ENCODE measurements at regions not wholly inside any gene's neighbourhood (a gene's known extent, or its start where the extent isn't known, plus 50 kb on each side); places are given as distances from the start of the nearest gene placed in this dataset.

- ChIA-PET POLR2A (no interaction called here), CTCF (interaction anchor here (0.7 to 1.9 kb wide), 9 partner anchors 15 to 789 kb away, joined by 3 to 6 read pairs (median 3); no protein-coding TSS in a partner anchor)
- H3K36me3 ChIP-seq (ENCODE audit: control insufficient read depth in 2 of 2, insufficient read depth in 1 of 2, low read length in 2 of 2), result no peaks in the 10 kb centered on the region
Measured at GRCh38 chr7:49001610-49002033, 77.3 kb downstream of the CDC14C start.

DNA sequence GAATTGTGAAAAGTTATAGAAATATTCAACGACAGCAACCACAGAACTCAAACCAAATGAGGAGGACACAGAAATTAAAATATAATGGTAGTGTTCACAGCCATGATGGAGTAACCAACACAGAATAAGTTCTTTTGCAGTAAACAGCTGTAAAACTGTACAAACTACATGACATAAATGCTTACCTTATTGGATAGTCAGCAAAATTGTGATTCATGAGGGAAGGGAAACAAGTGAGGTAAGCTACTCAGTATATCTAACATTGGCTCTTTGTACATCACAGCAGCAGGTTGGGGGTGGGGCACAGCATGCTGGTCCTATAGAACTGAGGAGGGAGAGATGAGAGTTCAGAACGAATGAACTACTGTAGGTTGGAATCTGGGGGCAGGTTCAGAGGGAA lies 86.4 kb downstream of the CDC14C start:
- no peak overlapping the region for H3K4me3 ChIP-seq (ENCODE audit: low read depth, low read length)
- TF ChIP-seq EGR2 (tag by site-specific recombination; IDR thresholded peaks at IDR 0.05; ENCODE audit: low read depth) (no peak), ZNF571 (tag by site-specific recombination; IDR thresholded peaks at IDR 0.05) (no peak), ZNF701 (tag by site-specific recombination; IDR thresholded peaks at IDR 0.05) (no peak), HOXD13 (CRISPR knock-in tag; IDR thresholded peaks at IDR 0.05; ENCODE audit: borderline replicate concordance) (no peak), YY2 (tag by site-specific recombination; IDR thresholded peaks at IDR 0.05) (no peak)
- TF ChIP-seq, protein P1, sequence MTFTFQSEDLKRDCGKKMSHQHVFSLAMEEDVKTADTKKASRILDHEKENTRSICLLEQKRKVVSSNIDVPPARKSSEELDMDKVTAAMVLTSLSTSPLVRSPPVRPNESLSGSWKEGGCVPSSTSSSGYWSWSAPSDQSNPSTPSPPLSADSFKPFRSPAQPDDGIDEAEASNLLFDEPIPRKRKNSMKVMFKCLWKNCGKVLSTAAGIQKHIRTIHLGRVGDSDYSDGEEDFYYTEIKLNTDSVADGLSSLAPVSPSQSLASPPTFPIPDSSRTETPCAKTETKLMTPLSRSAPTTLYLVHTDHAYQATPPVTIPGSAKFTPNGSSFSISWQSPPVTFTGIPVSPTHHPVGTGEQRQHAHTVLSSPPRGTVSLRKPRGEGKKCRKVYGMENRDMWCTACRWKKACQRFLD (tag by site-specific recombination; IDR thresholded peaks at IDR 0.05), result no peak
- ChIA-PET CTCF (interaction anchor here (0.7 kb wide), 1 partner anchor 12 kb away, joined by 8 read pairs; no protein-coding TSS in a partner anchor), POLR2A (no interaction called here)
- H3K27ac ChIP-seq (ENCODE audit: extremely low read depth, low read depth, low read length), result no peak overlapping the region
- no peaks in the 10 kb centered on the region for H3K36me3 ChIP-seq (ENCODE audit: control insufficient read depth in 2 of 2, insufficient read depth in 1 of 2, low read length in 2 of 2)
- H3K9me3 ChIP-seq (ENCODE audit: control insufficient read depth, insufficient read depth, low read depth, low read length), result no peaks in the 10 kb centered on the region
- no peaks in the 10 kb centered on the region for H3K4me1 ChIP-seq (ENCODE audit: control insufficient read depth, insufficient read depth, low read length)

More at GRCh38 chr7:49001610-49002033, 77.3 kb downstream of the CDC14C start:
- Histone ChIP-seq H3K9me3 (ENCODE audit: control insufficient read depth, insufficient read depth, low read depth, low read length) (no peaks in the 10 kb centered on the region), H3K4me1 (ENCODE audit: control insufficient read depth, insufficient read depth, low read length) (no peaks in the 10 kb centered on the region), H3K27ac (ENCODE audit: extremely low read depth, low read depth, low read length) (no peak overlapping the region), H3K4me3 (ENCODE audit: low read depth, low read length) (no peak overlapping the region)
- TF ChIP-seq ZNF16 (tag by site-specific recombination; IDR thresholded peaks at IDR 0.05; ENCODE audit: low read depth), result no peak
- peak; percentile 47 for TF ChIP-seq ZNF654 (tag by site-specific recombination; IDR thresholded peaks at IDR 0.05; ENCODE audit: low read depth)

- POLR2A ChIA-PET, result no interaction called here
- no peak overlapping the region for H3K27ac ChIP-seq (ENCODE audit: extremely low read depth, low read depth, low read length)
- TF ChIP-seq PRDM4 (tag by site-specific recombination; IDR thresholded peaks at IDR 0.05) (no peak), IKZF3 (tag by site-specific recombination; IDR thresholded peaks at IDR 0.05) (no peak), ZNF791 (tag by site-specific recombination; IDR thresholded peaks at IDR 0.05) (no peak)
- TF ChIP-seq, protein P2, sequence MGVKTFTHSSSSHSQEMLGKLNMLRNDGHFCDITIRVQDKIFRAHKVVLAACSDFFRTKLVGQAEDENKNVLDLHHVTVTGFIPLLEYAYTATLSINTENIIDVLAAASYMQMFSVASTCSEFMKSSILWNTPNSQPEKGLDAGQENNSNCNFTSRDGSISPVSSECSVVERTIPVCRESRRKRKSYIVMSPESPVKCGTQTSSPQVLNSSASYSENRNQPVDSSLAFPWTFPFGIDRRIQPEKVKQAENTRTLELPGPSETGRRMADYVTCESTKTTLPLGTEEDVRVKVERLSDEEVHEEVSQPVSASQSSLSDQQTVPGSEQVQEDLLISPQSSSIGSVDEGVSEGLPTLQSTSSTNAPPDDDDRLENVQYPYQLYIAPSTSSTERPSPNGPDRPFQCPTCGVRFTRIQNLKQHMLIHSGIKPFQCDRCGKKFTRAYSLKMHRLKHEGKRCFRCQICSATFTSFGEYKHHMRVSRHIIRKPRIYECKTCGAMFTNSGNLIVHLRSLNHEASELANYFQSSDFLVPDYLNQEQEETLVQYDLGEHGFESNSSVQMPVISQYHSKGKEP (tag by site-specific recombination; IDR thresholded peaks at IDR 0.05), result no peak
Measured at GRCh38 chr7:49014870-49015269, 90.5 kb downstream of the CDC14C start.

DNA sequence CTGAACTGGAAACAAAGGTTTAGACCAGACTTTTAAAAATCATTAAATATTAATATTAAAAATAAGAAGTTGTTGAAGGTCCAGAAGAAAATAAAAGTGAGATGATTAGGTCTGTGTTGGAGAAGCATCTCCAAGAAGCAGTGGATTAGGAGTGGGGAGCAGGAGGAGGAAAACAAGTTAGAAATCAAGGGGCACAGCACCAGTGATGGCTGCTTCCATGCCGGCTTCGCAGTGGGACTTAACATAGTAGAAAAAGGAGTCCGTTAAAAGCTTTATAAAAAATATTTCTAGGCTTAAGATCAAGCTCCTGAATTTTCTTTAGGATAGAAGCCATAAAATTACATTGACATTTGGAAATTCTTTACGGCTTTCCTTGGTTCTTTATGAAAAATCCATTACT lies 95.8 kb downstream of the CDC14C start:
- no peak overlapping the region for H3K4me3 ChIP-seq (ENCODE audit: low read depth, low read length)
- no peaks in the 10 kb centered on the region for H3K36me3 ChIP-seq (ENCODE audit: control insufficient read depth in 2 of 2, insufficient read depth in 1 of 2, low read length in 2 of 2)
- TF ChIP-seq SCRT1 (tag by site-specific recombination; IDR thresholded peaks at IDR 0.05; ENCODE audit: borderline replicate concordance) (no peak), ZNF768 (tag by site-specific recombination; IDR thresholded peaks at IDR 0.05) (no peak), ZNF610 (tag by site-specific recombination; IDR thresholded peaks at IDR 0.05; ENCODE audit: borderline replicate concordance) (no peak), ZNF112 (tag by site-specific recombination; IDR thresholded peaks at IDR 0.05) (no peak)
- CTCF ChIA-PET, result interaction anchor here (0.5 kb wide), 1 partner anchor 56 kb away, joined by 3 read pairs; no protein-coding TSS in a partner anchor
- H3K4me1 ChIP-seq (ENCODE audit: control insufficient read depth, insufficient read depth, low read length), result no peaks in the 10 kb centered on the region
- POLR2A ChIA-PET, result no interaction called here
- no peak overlapping the region for H3K27ac ChIP-seq (ENCODE audit: extremely low read depth, low read depth, low read length)
- no peaks in the 10 kb centered on the region for H3K9me3 ChIP-seq (ENCODE audit: control insufficient read depth, insufficient read depth, low read depth, low read length)

More at GRCh38 chr7:49014870-49015269, 90.5 kb downstream of the CDC14C start:
- no peaks in the 10 kb centered on the region for H3K4me1 ChIP-seq (ENCODE audit: control insufficient read depth, insufficient read depth, low read length)
- no peak overlapping the region for H3K4me3 ChIP-seq (ENCODE audit: low read depth, low read length)
- CTCF ChIA-PET, result no interaction called here
- H3K36me3 ChIP-seq (ENCODE audit: control insufficient read depth in 2 of 2, insufficient read depth in 1 of 2, low read length in 2 of 2), result no peaks in the 10 kb centered on the region
- H3K9me3 ChIP-seq (ENCODE audit: control insufficient read depth, insufficient read depth, low read depth, low read length), result no peaks in the 10 kb centered on the region

Data from HEK293 (cell line).